ENCODE measurements at regions not wholly inside any gene's neighbourhood (a gene's known extent, or its start where the extent isn't known, plus 50 kb on each side); places are given as distances from the start of the nearest gene placed in this dataset.

DNA sequence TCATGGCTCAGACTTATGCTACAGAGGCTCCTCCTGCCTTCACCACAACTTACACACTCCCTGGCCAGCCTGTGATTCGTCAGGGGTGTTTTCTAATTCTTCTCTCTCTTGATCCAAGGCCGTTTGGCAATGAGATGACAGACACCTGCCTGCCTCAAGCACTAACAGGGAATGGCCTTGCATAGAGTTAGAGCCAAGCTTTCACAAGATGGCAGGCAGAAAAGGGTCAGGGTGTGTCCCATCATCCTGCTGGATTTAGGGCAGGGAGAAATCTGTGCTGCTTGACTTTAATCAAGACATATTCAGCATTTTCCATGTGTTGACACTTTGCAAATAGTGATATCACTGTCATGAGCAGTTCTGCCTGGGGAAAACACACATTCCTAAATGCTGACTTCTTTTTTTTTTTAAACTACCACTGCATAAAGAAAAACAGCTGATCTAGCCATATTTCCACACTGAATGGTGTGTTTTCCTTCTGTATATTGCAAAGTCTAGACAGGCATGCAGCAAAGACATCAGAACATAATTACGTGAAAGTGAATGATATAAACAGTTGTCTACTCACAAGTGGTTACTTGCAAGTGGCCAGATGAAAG is 95.0 kb upstream of the SLC25A48 start (continued):
- no peak for TF ChIP-seq CTBP2 (IDR thresholded peaks at IDR 0.05; ENCODE audit: borderline replicate concordance, insufficient read depth, insufficient read length, low read length)
- TF ChIP-seq POU5F1 (IDR thresholded peaks at IDR 0.05; ENCODE audit: low read depth, low read length), result no peak
- no peak for TF ChIP-seq POLR2AphosphoS5 (IDR thresholded peaks at IDR 0.05; ENCODE audit: low read depth, low read length)
- TF ChIP-seq, protein P1, sequence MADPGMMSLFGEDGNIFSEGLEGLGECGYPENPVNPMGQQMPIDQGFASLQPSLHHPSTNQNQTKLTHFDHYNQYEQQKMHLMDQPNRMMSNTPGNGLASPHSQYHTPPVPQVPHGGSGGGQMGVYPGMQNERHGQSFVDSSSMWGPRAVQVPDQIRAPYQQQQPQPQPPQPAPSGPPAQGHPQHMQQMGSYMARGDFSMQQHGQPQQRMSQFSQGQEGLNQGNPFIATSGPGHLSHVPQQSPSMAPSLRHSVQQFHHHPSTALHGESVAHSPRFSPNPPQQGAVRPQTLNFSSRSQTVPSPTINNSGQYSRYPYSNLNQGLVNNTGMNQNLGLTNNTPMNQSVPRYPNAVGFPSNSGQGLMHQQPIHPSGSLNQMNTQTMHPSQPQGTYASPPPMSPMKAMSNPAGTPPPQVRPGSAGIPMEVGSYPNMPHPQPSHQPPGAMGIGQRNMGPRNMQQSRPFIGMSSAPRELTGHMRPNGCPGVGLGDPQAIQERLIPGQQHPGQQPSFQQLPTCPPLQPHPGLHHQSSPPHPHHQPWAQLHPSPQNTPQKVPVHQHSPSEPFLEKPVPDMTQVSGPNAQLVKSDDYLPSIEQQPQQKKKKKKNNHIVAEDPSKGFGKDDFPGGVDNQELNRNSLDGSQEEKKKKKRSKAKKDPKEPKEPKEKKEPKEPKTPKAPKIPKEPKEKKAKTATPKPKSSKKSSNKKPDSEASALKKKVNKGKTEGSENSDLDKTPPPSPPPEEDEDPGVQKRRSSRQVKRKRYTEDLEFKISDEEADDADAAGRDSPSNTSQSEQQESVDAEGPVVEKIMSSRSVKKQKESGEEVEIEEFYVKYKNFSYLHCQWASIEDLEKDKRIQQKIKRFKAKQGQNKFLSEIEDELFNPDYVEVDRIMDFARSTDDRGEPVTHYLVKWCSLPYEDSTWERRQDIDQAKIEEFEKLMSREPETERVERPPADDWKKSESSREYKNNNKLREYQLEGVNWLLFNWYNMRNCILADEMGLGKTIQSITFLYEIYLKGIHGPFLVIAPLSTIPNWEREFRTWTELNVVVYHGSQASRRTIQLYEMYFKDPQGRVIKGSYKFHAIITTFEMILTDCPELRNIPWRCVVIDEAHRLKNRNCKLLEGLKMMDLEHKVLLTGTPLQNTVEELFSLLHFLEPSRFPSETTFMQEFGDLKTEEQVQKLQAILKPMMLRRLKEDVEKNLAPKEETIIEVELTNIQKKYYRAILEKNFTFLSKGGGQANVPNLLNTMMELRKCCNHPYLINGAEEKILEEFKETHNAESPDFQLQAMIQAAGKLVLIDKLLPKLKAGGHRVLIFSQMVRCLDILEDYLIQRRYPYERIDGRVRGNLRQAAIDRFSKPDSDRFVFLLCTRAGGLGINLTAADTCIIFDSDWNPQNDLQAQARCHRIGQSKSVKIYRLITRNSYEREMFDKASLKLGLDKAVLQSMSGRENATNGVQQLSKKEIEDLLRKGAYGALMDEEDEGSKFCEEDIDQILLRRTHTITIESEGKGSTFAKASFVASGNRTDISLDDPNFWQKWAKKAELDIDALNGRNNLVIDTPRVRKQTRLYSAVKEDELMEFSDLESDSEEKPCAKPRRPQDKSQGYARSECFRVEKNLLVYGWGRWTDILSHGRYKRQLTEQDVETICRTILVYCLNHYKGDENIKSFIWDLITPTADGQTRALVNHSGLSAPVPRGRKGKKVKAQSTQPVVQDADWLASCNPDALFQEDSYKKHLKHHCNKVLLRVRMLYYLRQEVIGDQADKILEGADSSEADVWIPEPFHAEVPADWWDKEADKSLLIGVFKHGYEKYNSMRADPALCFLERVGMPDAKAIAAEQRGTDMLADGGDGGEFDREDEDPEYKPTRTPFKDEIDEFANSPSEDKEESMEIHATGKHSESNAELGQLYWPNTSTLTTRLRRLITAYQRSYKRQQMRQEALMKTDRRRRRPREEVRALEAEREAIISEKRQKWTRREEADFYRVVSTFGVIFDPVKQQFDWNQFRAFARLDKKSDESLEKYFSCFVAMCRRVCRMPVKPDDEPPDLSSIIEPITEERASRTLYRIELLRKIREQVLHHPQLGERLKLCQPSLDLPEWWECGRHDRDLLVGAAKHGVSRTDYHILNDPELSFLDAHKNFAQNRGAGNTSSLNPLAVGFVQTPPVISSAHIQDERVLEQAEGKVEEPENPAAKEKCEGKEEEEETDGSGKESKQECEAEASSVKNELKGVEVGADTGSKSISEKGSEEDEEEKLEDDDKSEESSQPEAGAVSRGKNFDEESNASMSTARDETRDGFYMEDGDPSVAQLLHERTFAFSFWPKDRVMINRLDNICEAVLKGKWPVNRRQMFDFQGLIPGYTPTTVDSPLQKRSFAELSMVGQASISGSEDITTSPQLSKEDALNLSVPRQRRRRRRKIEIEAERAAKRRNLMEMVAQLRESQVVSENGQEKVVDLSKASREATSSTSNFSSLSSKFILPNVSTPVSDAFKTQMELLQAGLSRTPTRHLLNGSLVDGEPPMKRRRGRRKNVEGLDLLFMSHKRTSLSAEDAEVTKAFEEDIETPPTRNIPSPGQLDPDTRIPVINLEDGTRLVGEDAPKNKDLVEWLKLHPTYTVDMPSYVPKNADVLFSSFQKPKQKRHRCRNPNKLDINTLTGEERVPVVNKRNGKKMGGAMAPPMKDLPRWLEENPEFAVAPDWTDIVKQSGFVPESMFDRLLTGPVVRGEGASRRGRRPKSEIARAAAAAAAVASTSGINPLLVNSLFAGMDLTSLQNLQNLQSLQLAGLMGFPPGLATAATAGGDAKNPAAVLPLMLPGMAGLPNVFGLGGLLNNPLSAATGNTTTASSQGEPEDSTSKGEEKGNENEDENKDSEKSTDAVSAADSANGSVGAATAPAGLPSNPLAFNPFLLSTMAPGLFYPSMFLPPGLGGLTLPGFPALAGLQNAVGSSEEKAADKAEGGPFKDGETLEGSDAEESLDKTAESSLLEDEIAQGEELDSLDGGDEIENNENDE (IDR thresholded peaks at IDR 0.05; ENCODE audit: insufficient replicate concordance, low read length), result no peak
- no peak for TF ChIP-seq EGR1 (IDR thresholded peaks at IDR 0.05; ENCODE audit: borderline replicate concordance, low read depth, low read length)

All from H1 (cell line).